Testis (tissue), 2 donors: ENCODE measurements at regions not wholly inside any gene's neighbourhood (a gene's known extent, or its start where the extent isn't known, plus 50 kb on each side); places are given as distances from the start of the nearest gene placed in this dataset.
"Not testable (repeated sequence)": the region's sequence is repeated elsewhere in the genome, so short reads cannot be mapped to it uniquely, and the experiment has no call there.

Experiments used
- DNase-seq: peaks from one replicate; pipeline ENCODE4 v3.0.0-alpha.2; 2019
- H3K27ac ChIP-seq, 2 donors: fragments of 200-600 bp; sonication (generic); one replicate each; pipeline ENCODE4 v1.5.1; 2019
- H3K27me3 ChIP-seq: fragments of 200-600 bp; sonication (generic); one replicate; pipeline ENCODE4 v1.5.1; 2019
- H3K36me3 ChIP-seq: fragments of 200-600 bp; sonication (generic); one replicate; pipeline ENCODE4 v1.5.1; 2017; ENCODE audit warnings: low read depth; ENCODE audit errors: missing control alignments
- H3K4me1 ChIP-seq: fragments of 200-600 bp; sonication (generic); one replicate; pipeline ENCODE4 v1.5.1; 2019
- H3K4me3 ChIP-seq, 2 donors: fragments of 200-600 bp; sonication (generic); one replicate each; pipeline ENCODE4 v1.5.1; 2017 to 2019
- H3K9me3 ChIP-seq: fragments of 200-600 bp; sonication (generic); one replicate; pipeline ENCODE4 v1.5.1; 2017
- POLR2A ChIP-seq: fragments of 450-650 bp; IDR thresholded peaks from one replicate; pipeline ENCODE4 v1.6.1; 2017; ENCODE audit warnings: antibody characterized with exemption, mild to moderate bottlenecking, moderate library complexity
- WGBS, 2 donors: methylation state at CpG; one replicate each; pipeline ENCODE4 v1.1.5; 2018; 5-methylcytosine and 5-hydroxymethylcytosine counted together
- intact Hi-C: fragments of 100-400 bp; cut with DNase I; formaldehyde crosslinking; loops from one replicate; pipeline ENCODE4 v1.15.1; 2023; ENCODE audit warnings: low total_unique reads
- TF ChIP-seq, protein P1 (sequence below), 3 experiments: fragments of 450-650 bp in 2 of 3; fragments of 200-600 bp in 1 of 3; sonication (generic) in 1 of 3; IDR thresholded peaks; one replicate each; pipeline ENCODE4 v1.5.1; 2016 to 2019; ENCODE audit warnings: antibody characterized with exemption in 3 of 3, mild to moderate bottlenecking in 2 of 3, moderate library complexity in 1 of 3

DNA sequence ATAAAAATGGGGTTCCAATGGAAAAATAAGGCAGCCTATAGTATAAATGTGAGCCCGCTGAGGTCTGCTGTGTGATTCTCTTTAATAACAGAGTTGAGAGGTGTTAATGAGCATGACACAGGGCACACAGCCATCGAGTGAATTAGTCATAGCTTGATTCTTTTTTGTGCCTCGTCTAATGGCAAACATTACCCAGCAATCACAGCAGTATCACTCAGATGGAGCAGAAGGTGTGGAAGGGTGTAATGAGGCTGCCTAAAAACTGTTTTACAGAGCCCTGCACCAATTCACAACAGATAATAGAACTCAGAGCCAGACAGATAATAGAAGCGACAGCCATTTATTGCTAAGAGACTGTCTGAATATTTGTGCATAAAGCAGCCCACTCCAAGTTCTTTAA is 178.6 kb upstream of the TPRG1 start:
- DNase-seq, result no peak
- Histone ChIP-seq H3K9me3 (no peaks in the 10 kb centered on the region), H3K27ac (no peak overlapping the region), H3K4me1 (no peaks in the 10 kb centered on the region), H3K36me3 (no peaks in the 10 kb centered on the region), H3K27me3 (no peaks in the 10 kb centered on the region), H3K4me3 (no peak overlapping the region)
- 81 to 95% methylated on average over 4 of the region's 4 CpGs for WGBS, 2 donors
- TF ChIP-seq, protein P1, sequence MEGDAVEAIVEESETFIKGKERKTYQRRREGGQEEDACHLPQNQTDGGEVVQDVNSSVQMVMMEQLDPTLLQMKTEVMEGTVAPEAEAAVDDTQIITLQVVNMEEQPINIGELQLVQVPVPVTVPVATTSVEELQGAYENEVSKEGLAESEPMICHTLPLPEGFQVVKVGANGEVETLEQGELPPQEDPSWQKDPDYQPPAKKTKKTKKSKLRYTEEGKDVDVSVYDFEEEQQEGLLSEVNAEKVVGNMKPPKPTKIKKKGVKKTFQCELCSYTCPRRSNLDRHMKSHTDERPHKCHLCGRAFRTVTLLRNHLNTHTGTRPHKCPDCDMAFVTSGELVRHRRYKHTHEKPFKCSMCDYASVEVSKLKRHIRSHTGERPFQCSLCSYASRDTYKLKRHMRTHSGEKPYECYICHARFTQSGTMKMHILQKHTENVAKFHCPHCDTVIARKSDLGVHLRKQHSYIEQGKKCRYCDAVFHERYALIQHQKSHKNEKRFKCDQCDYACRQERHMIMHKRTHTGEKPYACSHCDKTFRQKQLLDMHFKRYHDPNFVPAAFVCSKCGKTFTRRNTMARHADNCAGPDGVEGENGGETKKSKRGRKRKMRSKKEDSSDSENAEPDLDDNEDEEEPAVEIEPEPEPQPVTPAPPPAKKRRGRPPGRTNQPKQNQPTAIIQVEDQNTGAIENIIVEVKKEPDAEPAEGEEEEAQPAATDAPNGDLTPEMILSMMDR (IDR thresholded peaks at IDR 0.05), result no peak
- TF ChIP-seq POLR2A, result no peak
- intact Hi-C loops, result no loop called here

- H3K27me3 ChIP-seq, result no peaks in the 10 kb centered on the region
- intact Hi-C loops, result no loop called here
- no peak for DNase-seq
Measured at GRCh38 chr3:189001559-189001958, 170.2 kb upstream of the TPRG1 start.

GRCh38 chr3:189003410-189003809 is 168.4 kb upstream of the TPRG1 start:
- intact Hi-C loops, result no loop called here
- no peaks in the 10 kb centered on the region for H3K4me1 ChIP-seq
- WGBS, 2 donors, result 74 to 81% methylated on average over 1 of the region's 1 CpG
- no peak for TF ChIP-seq POLR2A
- TF ChIP-seq, protein P1 (IDR thresholded peaks at IDR 0.05), result no peak
- H3K27me3 ChIP-seq, result no peaks in the 10 kb centered on the region
- no peak overlapping the region for H3K4me3 ChIP-seq
- H3K27ac ChIP-seq, result no peak overlapping the region
- no peak for DNase-seq
- no peaks in the 10 kb centered on the region for H3K36me3 ChIP-seq
- H3K9me3 ChIP-seq, result no peaks in the 10 kb centered on the region

More at GRCh38 chr3:189001559-189001958, 170.2 kb upstream of the TPRG1 start:
- Histone ChIP-seq H3K4me1 (no peaks in the 10 kb centered on the region), H3K9me3 (no peaks in the 10 kb centered on the region), H3K36me3 (no peaks in the 10 kb centered on the region), H3K27ac (no peak overlapping the region), H3K4me3 (no peak overlapping the region)
- TF ChIP-seq, protein P1 (IDR thresholded peaks at IDR 0.05), result no peak
- no peak for TF ChIP-seq POLR2A

DNA sequence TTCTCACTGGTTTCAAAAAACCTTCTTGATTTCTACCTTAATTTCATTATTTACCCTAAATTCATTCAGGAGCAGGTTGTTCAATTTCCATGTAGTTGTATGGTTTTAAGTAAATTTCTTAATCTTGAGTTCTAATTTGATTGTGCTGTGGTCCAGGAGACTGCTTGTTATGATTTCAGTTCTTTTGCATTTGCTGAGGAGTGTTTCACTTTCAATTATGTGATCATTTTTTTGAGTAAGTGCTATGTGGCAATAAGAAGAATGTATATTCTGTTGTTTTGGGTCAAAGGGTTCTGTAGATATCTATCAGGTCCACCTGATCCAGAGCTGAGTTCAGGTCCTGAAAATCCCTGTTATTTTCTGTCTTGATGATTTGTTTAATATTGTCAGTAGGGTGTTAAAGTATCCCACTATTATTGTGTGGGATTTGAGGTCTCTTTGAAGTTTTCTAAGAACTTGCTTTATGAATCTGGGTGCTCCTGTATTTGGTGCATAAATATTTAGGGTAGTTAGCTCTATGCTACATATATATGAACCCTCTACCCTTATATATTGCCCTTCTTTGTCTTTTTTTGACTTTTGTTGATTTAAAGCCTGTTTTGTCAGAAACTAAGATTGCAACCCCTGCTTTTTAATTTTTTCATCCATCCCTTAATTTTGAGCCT is 158.4 kb upstream of the TPRG1 start:
- H3K4me1 ChIP-seq, result no peaks in the 10 kb centered on the region
- no peak for DNase-seq
- no peak for TF ChIP-seq POLR2A
- TF ChIP-seq, protein P1 (IDR thresholded peaks at IDR 0.05), result no peak
- intact Hi-C loops, result no loop called here
- H3K9me3 ChIP-seq, result no peaks in the 10 kb centered on the region
- no peak overlapping the region for H3K4me3 ChIP-seq
- H3K27ac ChIP-seq, result no peak overlapping the region
- H3K27me3 ChIP-seq, result no peaks in the 10 kb centered on the region
- H3K36me3 ChIP-seq, result no peaks in the 10 kb centered on the region

DNA sequence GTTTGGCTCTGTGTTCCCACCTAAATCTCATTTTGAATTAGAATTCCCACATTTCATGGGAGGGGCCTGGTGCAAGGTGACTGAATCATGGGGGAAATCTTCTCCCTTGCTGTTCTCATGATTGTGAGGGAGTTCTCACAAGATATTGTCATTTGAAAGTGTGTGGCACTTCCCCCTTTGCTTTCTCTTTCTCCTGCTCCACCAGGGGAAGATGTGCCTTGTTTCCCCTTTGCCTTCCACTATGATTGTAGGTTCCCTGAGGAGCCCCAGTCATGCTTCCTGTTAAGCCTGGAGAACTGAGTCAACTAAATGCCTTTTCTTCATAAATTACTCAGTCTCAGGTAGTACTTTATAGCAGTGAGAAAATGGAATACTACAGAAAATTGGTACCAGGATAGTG is 157.2 kb upstream of the TPRG1 start:
- Histone ChIP-seq H3K9me3 (no peaks in the 10 kb centered on the region), H3K27ac (no peak overlapping the region), H3K4me1 (no peaks in the 10 kb centered on the region), H3K27me3 (no peaks in the 10 kb centered on the region), H3K4me3 (no peak overlapping the region), H3K36me3 (no peaks in the 10 kb centered on the region)
- no peak for DNase-seq
- intact Hi-C loops, result no loop called here
- TF ChIP-seq, protein P1 (IDR thresholded peaks at IDR 0.05), result no peak
- no peak for TF ChIP-seq POLR2A

GRCh38 chr3:189022576-189023466 is 148.9 kb upstream of the TPRG1 start:
- DNase-seq, H3K36me3 ChIP-seq, intact Hi-C loops, H3K4me1 ChIP-seq, H3K4me3 ChIP-seq, H3K9me3 ChIP-seq, H3K27ac ChIP-seq, H3K27me3 ChIP-seq: not testable (repeated sequence)
- 78 to 83% methylated on average over 16 to 38 of the region's 39 CpGs for WGBS, 2 donors
